ENCODE measurements at regions not wholly inside any gene's neighbourhood (a gene's known extent, or its start where the extent isn't known, plus 50 kb on each side); places are given as distances from the start of the nearest gene placed in this dataset.

DNA sequence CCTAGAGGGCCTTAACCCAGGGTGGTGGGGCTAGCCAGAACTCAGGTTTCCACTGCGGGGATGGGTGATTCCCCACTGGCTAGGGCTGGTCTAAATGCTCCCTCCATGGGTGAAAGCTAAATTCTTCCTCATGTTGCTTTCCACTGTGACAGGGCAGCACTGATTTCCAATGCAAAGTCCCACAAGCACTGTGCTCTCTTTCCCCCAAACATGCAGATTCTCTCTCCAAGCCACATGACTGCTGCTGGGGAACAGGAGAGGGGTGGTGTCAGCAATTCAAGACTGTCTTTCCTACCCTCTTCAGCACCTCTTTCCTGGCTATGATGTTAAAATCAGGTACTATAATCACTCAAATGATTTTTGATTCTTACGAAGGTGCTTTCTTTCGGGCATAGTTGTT lies 215.5 kb downstream of the RWDD3 start:
- no peak for TF ChIP-seq CTCF (IDR thresholded peaks at IDR 0.05)
- TF ChIP-seq POLR2A (IDR thresholded peaks at IDR 0.05) = no peak
- TF ChIP-seq POLR2AphosphoS5 (IDR thresholded peaks at IDR 0.05) = no peak

Data from sigmoid colon (tissue), 4 donors.